Activated T-helper 17 cell treated with anti-CD3 and anti-CD28 coated beads, Interleukin-2, amount 50 U/mL, for 72 hours (primary cell): ENCODE measurements at regions not wholly inside any gene's neighbourhood (a gene's known extent, or its start where the extent isn't known, plus 50 kb on each side); places are given as distances from the start of the nearest gene placed in this dataset.

Experiments used
- ATAC-seq: fragments of 150-1000 bp; cut with Tn5 transposase; replicated peaks from 2 replicates; pipeline ENCODE4 v1.10.0; 2021; ENCODE audit warnings: mild to moderate bottlenecking, moderate library complexity
- H3K27ac Mint-ChIP-seq: one replicate; pipeline ENCODE4 v1.8.0; 2022; ENCODE audit warnings: mixed read lengths
- H3K27me3 Mint-ChIP-seq: one replicate; pipeline ENCODE4 v1.8.0; 2022; ENCODE audit warnings: mixed read lengths
- H3K36me3 Mint-ChIP-seq: one replicate; pipeline ENCODE4 v1.8.0; 2022; ENCODE audit warnings: low read depth, mild to moderate bottlenecking, mixed read lengths
- H3K4me1 Mint-ChIP-seq: one replicate; pipeline ENCODE4 v1.8.0; 2022; ENCODE audit warnings: mixed read lengths
- H3K4me3 Mint-ChIP-seq: one replicate; pipeline ENCODE4 v1.8.0; 2022; ENCODE audit warnings: mild to moderate bottlenecking, mixed read lengths
- H3K9me3 Mint-ChIP-seq: one replicate; pipeline ENCODE4 v1.8.0; 2022; ENCODE audit warnings: mixed read lengths

DNA sequence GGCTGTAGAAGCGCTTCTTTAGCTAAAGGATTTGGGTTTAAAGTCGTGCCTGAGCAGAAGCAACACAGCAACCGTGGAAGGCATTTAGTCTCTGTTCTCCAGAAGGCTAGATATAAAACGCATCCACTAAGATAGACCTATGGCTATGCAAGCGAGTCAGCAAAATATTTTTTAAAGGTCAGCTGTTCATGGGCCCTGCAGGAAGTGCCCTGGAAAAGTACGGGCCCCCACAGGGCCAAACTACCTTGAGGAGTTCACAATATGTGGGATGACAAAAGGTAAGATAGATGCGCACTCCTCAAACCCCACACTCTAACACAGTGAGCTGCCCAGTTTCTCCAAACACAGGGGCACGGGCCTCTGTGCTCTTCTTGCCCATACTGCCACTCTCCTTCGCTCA, 261.6 kb downstream of the VPS13C start:
- Mint-ChIP-seq H3K27me3 (peaks cover 9% of the 10 kb centered on the region), H3K36me3 (no peaks in the 10 kb centered on the region), H3K4me3 (no peak overlapping the region), H3K27ac (no peak overlapping the region), H3K9me3 (no peaks in the 10 kb centered on the region), H3K4me1 (no peaks in the 10 kb centered on the region)
- ATAC-seq: no peak

DNA sequence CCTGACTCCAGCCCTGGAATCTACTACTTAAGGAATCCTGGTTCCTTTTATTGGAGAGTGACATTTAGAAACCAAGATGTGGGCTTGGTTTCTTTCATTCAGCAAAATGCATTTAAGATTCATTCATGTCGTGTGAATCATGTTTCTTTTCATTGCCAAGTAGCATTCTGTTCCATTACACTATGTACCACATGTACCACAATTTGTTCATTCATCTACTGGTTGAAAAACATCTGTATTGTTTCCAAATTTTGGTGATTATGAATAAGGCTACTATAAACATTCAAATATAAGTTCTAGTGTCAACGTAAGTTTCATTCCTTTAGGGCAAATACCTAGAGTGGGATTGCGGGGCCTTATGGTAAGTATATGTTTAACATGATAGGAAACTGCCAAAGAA, 264.2 kb downstream of the VPS13C start:
- Mint-ChIP-seq H3K9me3 (no peaks in the 10 kb centered on the region), H3K27me3 (peaks cover 20% of the 10 kb centered on the region), H3K4me1 (no peaks in the 10 kb centered on the region), H3K27ac (no peak overlapping the region), H3K36me3 (no peaks in the 10 kb centered on the region), H3K4me3 (no peak overlapping the region)
- no peak for ATAC-seq

DNA sequence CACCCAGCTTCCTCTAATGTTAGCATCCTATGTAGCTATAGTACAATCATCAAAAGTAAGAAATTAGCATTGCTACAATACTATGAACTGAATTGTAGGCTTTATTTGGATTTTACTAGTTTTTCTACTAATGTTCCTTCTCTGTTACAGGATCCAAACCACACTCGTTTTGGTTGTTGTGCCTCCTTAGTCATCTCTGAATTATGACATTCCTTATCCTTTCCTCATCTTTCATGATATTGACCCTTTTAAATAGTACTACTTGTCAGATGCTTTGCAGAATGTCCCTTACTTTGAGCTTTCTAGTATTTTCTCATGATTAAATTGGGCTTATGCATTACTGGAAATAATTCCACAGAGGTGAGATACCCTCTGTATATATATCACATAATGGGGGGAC, 265.4 kb downstream of the VPS13C start:
- ATAC-seq: no peak
- no peaks in the 10 kb centered on the region for H3K36me3 Mint-ChIP-seq
- no peaks in the 10 kb centered on the region for H3K9me3 Mint-ChIP-seq
- no peaks in the 10 kb centered on the region for H3K4me1 Mint-ChIP-seq
- H3K27me3 Mint-ChIP-seq: peaks cover 20% of the 10 kb centered on the region
- H3K4me3 Mint-ChIP-seq: no peak overlapping the region
- H3K27ac Mint-ChIP-seq: no peak overlapping the region

DNA sequence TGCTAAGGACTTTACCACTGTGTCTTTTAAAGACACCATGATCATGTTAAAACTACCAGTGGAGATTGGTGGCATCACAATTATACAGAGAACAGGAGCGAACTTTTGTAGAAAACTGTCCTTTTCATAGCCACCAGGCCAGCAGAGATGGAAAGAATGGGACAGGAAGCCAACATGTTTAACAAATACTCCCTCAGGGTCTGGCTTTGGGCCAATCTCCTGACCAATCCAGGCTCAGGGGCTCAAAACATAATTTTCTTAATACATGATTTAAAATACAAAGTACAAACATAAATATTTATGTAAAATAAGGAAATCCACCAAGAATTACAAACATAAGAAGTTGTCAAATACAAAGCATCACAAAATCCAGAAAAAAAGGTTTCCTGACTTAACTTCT, 266.0 kb downstream of the VPS13C start:
- H3K27ac Mint-ChIP-seq: no peak overlapping the region
- H3K9me3 Mint-ChIP-seq: no peaks in the 10 kb centered on the region
- H3K4me3 Mint-ChIP-seq: no peak overlapping the region
- no peaks in the 10 kb centered on the region for H3K36me3 Mint-ChIP-seq
- no peak for ATAC-seq
- peaks cover 20% of the 10 kb centered on the region for H3K27me3 Mint-ChIP-seq
- H3K4me1 Mint-ChIP-seq: no peaks in the 10 kb centered on the region

DNA sequence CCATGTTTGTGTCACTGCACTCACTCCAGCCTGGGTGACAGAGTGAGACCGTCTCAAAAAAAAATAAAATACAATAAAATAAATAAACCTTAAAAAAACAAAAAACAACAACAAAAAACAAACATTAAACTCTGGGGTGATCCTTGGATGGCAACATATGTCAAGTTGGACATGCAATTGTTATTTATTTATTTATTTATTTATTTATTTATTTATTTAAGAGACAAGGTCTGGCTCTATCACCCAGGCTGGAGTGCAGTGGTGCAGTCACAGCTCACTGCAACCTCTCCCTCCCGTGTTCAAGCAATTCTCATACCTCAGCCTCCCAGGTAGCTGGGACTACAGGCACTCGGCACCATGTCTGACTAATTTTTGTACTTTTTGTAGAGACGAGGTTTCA, 275.5 kb downstream of the VPS13C start:
- no peaks in the 10 kb centered on the region for H3K9me3 Mint-ChIP-seq
- ATAC-seq: no peak
- no peaks in the 10 kb centered on the region for H3K36me3 Mint-ChIP-seq
- peaks cover 45% of the 10 kb centered on the region for H3K27me3 Mint-ChIP-seq
- H3K4me1 Mint-ChIP-seq: no peaks in the 10 kb centered on the region
- no peak overlapping the region for H3K27ac Mint-ChIP-seq
- no peak overlapping the region for H3K4me3 Mint-ChIP-seq

DNA sequence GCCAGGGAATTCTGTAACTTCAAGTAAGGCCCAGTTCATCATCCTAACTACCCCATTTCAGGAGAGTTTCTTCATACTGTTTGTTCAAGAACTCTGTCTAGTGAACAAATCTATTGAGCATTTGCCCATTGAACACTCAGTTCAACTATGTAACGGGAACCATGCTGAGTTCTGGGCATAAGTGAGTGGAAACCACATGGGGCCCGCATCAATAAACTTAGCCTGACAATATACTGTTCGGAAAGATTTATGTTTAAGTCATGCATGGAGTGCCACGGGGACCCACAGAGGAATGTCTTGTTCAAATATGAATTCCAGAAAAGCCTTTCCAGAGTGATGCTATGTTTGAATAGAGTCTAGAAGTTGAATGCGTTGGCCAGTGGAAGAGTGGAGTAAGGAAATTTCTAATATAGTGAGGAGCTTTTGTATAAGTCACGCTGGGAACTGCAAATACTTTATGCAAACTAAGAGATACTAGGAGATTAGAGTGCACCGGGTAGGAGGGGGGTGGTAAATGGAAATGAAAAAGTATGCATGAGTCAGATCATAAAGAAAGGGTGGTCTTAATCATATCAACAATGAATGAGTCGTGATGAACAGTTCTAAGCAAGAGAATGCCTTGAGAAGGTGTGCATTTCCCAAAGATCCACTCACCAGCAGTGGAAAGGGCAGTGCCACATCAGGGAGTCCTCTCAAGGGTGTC, 279.8 kb downstream of the VPS13C start:
- no peaks in the 10 kb centered on the region for H3K4me1 Mint-ChIP-seq
- H3K27me3 Mint-ChIP-seq: peaks cover 47% of the 10 kb centered on the region
- no peak for ATAC-seq
- no peaks in the 10 kb centered on the region for H3K9me3 Mint-ChIP-seq
- H3K27ac Mint-ChIP-seq: no peak overlapping the region
- no peak overlapping the region for H3K4me3 Mint-ChIP-seq
- no peaks in the 10 kb centered on the region for H3K36me3 Mint-ChIP-seq

DNA sequence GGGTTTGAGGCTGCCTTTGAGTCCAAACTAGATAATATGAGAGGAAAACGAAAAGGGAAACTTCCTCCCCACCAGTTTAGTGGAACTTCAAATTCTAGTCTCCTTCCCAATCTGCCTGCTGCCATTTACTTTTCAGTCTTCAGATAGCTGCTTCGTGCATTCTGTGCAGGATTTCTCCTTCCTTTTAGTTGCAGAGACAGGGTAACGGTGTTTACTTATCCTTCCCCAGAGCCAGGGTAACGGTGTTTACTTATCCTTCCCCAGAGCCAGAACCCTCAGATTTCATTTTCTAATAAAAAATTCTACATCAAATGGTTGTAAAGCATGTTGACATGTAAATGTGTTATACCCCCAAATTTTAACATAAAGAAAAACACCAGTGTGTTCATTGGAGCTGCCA, 282.6 kb downstream of the VPS13C start:
- Mint-ChIP-seq H3K4me3 (no peak overlapping the region), H3K4me1 (no peaks in the 10 kb centered on the region), H3K27me3 (peaks cover 47% of the 10 kb centered on the region), H3K36me3 (no peaks in the 10 kb centered on the region), H3K27ac (no peak overlapping the region), H3K9me3 (no peaks in the 10 kb centered on the region)
- ATAC-seq: no peak

DNA sequence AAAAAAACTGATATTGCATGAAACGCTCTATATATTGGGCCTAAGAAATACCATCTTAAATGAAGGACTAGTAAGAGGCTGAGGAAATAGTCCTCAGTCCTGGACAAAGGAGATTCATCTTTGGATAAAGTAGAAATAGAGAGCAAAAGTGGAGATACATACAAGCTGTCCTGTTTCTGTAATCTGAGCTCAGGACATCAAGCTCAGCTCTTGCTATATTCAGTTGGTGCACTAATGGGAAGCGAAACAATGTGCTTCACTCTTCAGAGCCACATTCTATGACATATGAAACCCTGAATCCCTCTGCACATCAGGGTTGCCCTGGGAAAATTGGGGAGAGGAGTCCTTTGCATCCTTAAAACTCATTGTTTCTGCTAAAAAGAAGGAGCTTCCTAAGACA, 290.7 kb downstream of the VPS13C start:
- H3K4me1 Mint-ChIP-seq: no peaks in the 10 kb centered on the region
- H3K27me3 Mint-ChIP-seq: peaks cover 36% of the 10 kb centered on the region
- no peak overlapping the region for H3K4me3 Mint-ChIP-seq
- ATAC-seq: no peak
- peaks cover 12% of the 10 kb centered on the region for H3K9me3 Mint-ChIP-seq
- no peaks in the 10 kb centered on the region for H3K36me3 Mint-ChIP-seq
- no peak overlapping the region for H3K27ac Mint-ChIP-seq

DNA sequence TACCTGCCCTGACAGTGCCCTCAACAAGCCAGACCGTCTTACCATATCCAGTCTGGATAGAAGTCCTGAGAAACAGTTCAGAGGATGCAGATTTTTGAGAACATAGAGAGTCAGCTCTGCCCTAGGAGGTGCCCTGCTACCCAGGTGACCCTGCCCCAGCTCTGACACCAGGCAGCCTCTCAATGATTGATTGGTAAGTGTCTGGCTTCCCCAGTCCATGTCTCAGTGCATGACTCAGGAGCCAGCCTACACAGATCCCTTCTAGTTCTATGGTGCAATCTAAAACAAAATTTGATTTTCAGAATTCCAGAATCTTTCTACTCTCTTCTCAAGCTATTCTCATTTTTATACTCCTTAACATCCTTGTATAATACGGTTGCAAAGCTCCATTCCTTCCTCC, 292.1 kb downstream of the VPS13C start:
- no peaks in the 10 kb centered on the region for H3K4me1 Mint-ChIP-seq
- H3K4me3 Mint-ChIP-seq: no peak overlapping the region
- peaks cover 42% of the 10 kb centered on the region for H3K27me3 Mint-ChIP-seq
- no peak overlapping the region for H3K27ac Mint-ChIP-seq
- H3K36me3 Mint-ChIP-seq: no peaks in the 10 kb centered on the region
- ATAC-seq: no peak
- H3K9me3 Mint-ChIP-seq: peaks cover 12% of the 10 kb centered on the region

DNA sequence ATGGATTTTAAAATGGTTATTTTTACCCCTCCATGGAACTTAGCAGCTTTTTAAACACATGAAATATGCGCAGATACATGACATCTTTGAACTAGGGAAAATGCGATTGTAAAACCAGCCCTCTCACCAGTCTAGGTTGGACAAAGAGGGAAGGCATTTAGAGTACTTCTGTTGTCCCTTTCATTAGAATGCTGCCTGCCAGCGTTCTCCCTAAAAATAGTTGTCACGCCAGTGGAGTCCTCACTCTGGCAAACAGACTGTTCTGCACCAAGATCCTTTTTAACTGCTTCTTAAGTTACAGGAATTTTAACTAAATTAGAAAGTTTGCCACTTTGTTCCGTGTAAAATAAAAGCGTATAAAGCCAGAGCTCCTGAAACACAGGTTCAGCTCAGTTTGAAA, 295.3 kb downstream of the VPS13C start:
- Mint-ChIP-seq H3K27ac (no peak overlapping the region), H3K27me3 (peaks cover 55% of the 10 kb centered on the region), H3K9me3 (no peaks in the 10 kb centered on the region), H3K4me3 (no peak overlapping the region), H3K36me3 (no peaks in the 10 kb centered on the region), H3K4me1 (no peaks in the 10 kb centered on the region)
- no peak for ATAC-seq

DNA sequence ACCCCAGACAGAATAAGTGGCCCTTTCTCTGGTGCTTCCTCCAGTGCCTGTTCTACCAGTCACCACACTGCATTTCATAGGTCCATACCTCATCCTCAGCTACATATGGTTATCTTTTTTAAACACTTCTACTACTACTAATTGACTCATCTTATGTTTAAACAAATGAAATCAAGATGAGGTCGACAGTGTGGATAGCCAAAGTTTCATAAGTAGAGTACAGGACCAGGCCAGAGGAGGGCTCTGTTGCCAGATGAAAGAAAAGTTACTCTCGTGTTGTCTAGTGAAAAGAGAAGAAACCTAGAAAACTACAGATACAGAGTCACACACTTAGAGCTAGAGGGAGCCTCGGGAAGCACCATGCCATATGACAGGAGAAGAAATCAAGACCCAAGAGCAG, 296.1 kb downstream of the VPS13C start:
- Mint-ChIP-seq H3K36me3 (no peaks in the 10 kb centered on the region), H3K27me3 (peaks cover 51% of the 10 kb centered on the region), H3K4me3 (no peak overlapping the region), H3K27ac (no peak overlapping the region), H3K4me1 (no peaks in the 10 kb centered on the region), H3K9me3 (no peaks in the 10 kb centered on the region)
- ATAC-seq: no peak

DNA sequence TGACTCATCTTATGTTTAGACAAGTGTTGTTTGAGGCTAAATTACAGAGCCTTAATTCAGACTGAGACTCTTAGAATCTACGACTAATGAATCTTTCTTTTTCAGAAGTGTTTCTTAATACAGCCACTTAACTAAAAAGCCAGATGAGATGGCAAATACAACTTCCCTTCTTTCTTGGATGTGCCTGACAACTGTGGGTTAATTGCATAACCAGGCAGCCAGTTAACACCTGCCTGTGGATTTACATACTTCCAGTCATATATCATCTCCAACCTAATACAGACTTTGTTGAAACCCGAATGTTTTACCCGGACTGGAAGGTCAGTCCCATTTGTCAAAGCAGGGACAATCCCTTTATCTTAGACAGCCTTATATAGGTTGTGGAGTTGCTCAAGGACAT, 297.6 kb downstream of the VPS13C start:
- no peaks in the 10 kb centered on the region for H3K9me3 Mint-ChIP-seq
- H3K36me3 Mint-ChIP-seq: no peaks in the 10 kb centered on the region
- H3K4me3 Mint-ChIP-seq: no peak overlapping the region
- H3K4me1 Mint-ChIP-seq: no peaks in the 10 kb centered on the region
- H3K27me3 Mint-ChIP-seq: peaks cover 41% of the 10 kb centered on the region
- no peak for ATAC-seq
- H3K27ac Mint-ChIP-seq: no peak overlapping the region

DNA sequence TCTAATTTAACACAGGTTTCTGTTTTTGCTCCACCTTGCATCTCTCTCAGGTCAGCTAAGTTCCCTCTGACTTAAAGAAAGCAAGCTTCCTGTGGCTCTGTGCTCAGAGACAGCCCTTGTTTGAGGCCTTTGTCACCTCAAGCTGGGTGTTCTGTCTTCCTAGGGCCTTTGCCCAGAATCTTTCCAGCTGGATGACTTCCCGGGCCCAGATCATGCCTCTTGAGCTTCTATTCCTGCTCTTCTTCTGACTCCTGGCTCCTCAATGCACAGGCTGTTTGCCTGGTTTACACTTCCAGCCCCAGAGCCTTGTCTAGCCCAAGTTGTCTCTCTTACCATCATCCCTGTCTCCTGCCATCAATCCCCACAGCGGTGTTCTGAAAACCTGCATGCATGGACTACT, 300.6 kb downstream of the VPS13C start:
- Mint-ChIP-seq H3K4me3 (no peak overlapping the region), H3K9me3 (no peaks in the 10 kb centered on the region), H3K4me1 (no peaks in the 10 kb centered on the region), H3K27ac (no peak overlapping the region), H3K27me3 (peaks cover 35% of the 10 kb centered on the region), H3K36me3 (no peaks in the 10 kb centered on the region)
- ATAC-seq: no peak

DNA sequence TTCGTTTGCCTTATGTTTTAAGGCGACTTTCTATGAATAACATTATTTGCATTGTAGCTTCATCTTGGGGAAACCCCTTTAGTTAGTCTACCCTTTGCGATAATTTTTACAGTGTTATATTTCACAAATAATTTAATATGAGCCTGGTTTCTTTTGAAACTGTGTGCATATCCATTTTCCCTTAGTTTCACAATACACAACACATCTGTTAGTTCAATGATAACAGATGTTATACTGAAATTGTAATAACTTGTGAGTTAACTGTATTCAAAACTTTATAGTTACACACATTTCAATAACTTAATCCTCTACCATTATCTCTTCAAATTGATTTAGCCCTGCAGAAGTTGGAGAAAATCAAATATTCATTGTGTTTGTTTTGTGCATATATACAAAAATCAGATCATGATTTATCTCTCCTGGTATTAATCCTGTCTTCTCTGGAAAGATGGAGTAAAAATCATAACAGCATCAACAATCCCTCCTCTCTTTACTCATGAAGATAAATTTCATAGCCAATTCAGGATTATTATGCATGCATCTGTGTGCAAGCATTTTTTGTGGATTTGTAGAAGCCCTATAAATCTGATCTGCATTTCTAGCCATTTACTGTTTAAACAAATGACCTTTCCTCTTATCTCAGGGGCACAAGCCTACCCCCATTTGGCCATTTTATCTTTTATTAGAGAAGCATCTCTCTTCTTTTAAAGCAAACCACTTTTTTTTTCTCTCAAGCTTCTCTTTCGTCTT, 304.0 kb downstream of the VPS13C start:
- Mint-ChIP-seq H3K9me3 (no peaks in the 10 kb centered on the region), H3K27ac (no peak overlapping the region), H3K4me1 (no peaks in the 10 kb centered on the region), H3K4me3 (no peak overlapping the region), H3K36me3 (no peaks in the 10 kb centered on the region), H3K27me3 (peaks cover 24% of the 10 kb centered on the region)
- ATAC-seq: no peak

DNA sequence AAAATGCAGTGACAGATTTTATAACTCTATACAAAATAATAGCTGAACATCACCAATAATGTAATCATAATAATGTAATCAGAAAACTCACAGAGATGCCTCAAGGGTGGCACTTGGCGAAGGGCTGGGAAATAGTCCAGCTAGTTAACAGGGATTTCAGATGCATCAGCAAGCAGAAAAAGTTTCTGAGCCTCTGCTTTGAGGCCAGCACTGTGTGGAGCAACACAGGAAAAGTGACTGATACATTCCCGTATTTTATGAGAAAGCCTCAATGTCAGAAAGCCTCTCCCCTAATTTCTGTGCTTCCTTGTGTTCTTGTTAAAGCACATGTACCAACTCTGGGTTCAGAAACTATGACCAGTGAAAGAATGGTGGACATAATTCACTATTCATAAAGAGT, 304.8 kb downstream of the VPS13C start:
- Mint-ChIP-seq H3K27ac (no peak overlapping the region), H3K36me3 (no peaks in the 10 kb centered on the region), H3K27me3 (peaks cover 20% of the 10 kb centered on the region), H3K4me1 (no peaks in the 10 kb centered on the region), H3K4me3 (no peak overlapping the region), H3K9me3 (no peaks in the 10 kb centered on the region)
- ATAC-seq: no peak
